ENCODE measurements at regions not wholly inside any gene's neighbourhood (a gene's known extent, or its start where the extent isn't known, plus 50 kb on each side); places are given as distances from the start of the nearest gene placed in this dataset.

DNA sequence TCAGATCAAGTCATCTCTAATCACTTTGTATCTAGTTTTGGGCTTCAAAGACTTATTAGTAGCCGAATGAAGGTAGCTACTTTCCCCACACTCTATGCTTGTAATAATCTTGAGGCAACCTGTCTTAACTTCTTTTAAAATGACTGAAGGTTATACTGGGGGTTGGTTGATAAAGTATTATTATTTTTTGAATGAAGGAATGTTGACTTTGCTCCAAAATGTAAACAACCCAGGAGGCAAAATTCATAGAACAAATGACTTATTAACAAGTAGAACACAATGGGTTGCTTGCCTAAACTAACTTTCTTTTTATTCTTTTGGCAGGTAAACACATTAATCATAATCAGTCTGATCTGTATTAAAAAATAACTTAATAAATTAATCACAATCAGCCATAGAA lies 440.0 kb downstream of the USP25 start:
- H3K27ac ChIP-seq, result no peak overlapping the region
- DNase-seq, result no peak
- H3K36me3 ChIP-seq, result no peaks in the 10 kb centered on the region
- TF ChIP-seq, protein P1, sequence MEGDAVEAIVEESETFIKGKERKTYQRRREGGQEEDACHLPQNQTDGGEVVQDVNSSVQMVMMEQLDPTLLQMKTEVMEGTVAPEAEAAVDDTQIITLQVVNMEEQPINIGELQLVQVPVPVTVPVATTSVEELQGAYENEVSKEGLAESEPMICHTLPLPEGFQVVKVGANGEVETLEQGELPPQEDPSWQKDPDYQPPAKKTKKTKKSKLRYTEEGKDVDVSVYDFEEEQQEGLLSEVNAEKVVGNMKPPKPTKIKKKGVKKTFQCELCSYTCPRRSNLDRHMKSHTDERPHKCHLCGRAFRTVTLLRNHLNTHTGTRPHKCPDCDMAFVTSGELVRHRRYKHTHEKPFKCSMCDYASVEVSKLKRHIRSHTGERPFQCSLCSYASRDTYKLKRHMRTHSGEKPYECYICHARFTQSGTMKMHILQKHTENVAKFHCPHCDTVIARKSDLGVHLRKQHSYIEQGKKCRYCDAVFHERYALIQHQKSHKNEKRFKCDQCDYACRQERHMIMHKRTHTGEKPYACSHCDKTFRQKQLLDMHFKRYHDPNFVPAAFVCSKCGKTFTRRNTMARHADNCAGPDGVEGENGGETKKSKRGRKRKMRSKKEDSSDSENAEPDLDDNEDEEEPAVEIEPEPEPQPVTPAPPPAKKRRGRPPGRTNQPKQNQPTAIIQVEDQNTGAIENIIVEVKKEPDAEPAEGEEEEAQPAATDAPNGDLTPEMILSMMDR (IDR thresholded peaks at IDR 0.05; ENCODE audit: low read depth, low read length), result no peak
- H3K4me3 ChIP-seq (ENCODE audit: low read depth, low read length), result no peak overlapping the region
- no peaks in the 10 kb centered on the region for H3K27me3 ChIP-seq (ENCODE audit: insufficient read depth, low read depth, severe bottlenecking)
- H3K9me3 ChIP-seq (ENCODE audit: severe bottlenecking), result no peaks in the 10 kb centered on the region

DNA sequence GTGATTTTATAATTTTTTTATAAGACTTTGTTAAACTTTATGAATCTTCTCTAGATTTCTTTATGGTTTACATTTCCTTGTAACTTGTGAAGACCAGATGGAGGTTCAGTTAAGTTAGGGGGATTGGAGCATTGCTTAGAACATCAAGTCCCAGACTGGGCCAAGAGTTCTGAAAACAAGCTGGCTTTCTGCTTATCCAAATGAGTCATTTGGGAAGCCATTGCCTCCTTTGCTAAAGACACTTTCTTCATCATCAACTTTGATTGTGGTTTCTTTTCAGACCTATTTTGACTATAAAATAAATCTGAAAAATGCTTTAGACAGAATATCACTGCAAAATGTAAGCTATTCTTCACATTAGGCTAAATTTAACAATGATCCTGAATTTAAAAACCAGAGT lies 446.8 kb downstream of the USP25 start:
- TF ChIP-seq, protein P1 (IDR thresholded peaks at IDR 0.05; ENCODE audit: low read depth, low read length), result no peak
- no peak for DNase-seq
- H3K27ac ChIP-seq, result no peak overlapping the region
- no peak overlapping the region for H3K4me3 ChIP-seq (ENCODE audit: low read depth, low read length)
- H3K9me3 ChIP-seq (ENCODE audit: severe bottlenecking), result no peaks in the 10 kb centered on the region
- H3K27me3 ChIP-seq (ENCODE audit: insufficient read depth, low read depth, severe bottlenecking), result no peaks in the 10 kb centered on the region
- no peaks in the 10 kb centered on the region for H3K36me3 ChIP-seq

GRCh38 chr21:16177532-16177931 lies 447.8 kb downstream of the USP25 start:
- H3K4me3 ChIP-seq (ENCODE audit: low read depth, low read length), result no peak overlapping the region
- no peaks in the 10 kb centered on the region for H3K9me3 ChIP-seq (ENCODE audit: severe bottlenecking)
- no peak overlapping the region for H3K27ac ChIP-seq
- DNase-seq, result no peak
- H3K36me3 ChIP-seq, result no peaks in the 10 kb centered on the region
- no peaks in the 10 kb centered on the region for H3K27me3 ChIP-seq (ENCODE audit: insufficient read depth, low read depth, severe bottlenecking)
- TF ChIP-seq, protein P1 (IDR thresholded peaks at IDR 0.05; ENCODE audit: low read depth, low read length), result no peak

GRCh38 chr21:16179773-16180172 lies 450.0 kb downstream of the USP25 start:
- DNase-seq, result no peak
- H3K9me3 ChIP-seq (ENCODE audit: severe bottlenecking), result no peaks in the 10 kb centered on the region

GRCh38 chr21:16180614-16181013 lies 450.8 kb downstream of the USP25 start:
- TF ChIP-seq, protein P1 (IDR thresholded peaks at IDR 0.05; ENCODE audit: low read depth, low read length), result no peak
- Histone ChIP-seq H3K4me3 (ENCODE audit: low read depth, low read length) (no peak overlapping the region), H3K9me3 (ENCODE audit: severe bottlenecking) (no peaks in the 10 kb centered on the region), H3K27ac (no peak overlapping the region), H3K36me3 (no peaks in the 10 kb centered on the region), H3K27me3 (ENCODE audit: insufficient read depth, low read depth, severe bottlenecking) (no peaks in the 10 kb centered on the region)
- no peak for DNase-seq

More at GRCh38 chr21:16179773-16180172, 450.0 kb downstream of the USP25 start:
- TF ChIP-seq, protein P1 (IDR thresholded peaks at IDR 0.05; ENCODE audit: low read depth, low read length), result no peak
- no peaks in the 10 kb centered on the region for H3K27me3 ChIP-seq (ENCODE audit: insufficient read depth, low read depth, severe bottlenecking)
- no peak overlapping the region for H3K27ac ChIP-seq
- H3K4me3 ChIP-seq (ENCODE audit: low read depth, low read length), result no peak overlapping the region
- no peaks in the 10 kb centered on the region for H3K36me3 ChIP-seq

DNA sequence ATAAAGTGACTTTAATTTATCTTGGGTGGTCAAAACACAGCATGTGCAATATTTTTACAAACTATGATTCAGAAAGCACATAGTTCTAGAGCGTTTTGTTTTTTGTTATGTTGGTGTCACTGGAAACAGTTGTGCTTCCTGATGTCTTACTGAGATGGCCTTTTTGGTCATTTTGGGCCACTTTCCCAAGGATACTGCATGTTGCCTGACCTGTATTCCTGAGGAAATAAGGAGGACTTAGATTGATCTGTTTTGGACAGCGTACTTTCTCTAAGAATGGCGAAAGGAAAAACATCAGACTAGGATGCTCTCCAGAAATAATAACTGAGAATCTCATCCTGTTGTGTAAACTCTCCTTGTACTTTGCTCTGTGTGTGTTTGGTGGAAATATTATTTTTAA lies 451.2 kb downstream of the USP25 start:
- H3K36me3 ChIP-seq, result no peaks in the 10 kb centered on the region
- H3K9me3 ChIP-seq (ENCODE audit: severe bottlenecking), result no peaks in the 10 kb centered on the region
- no peak overlapping the region for H3K27ac ChIP-seq
- H3K4me3 ChIP-seq (ENCODE audit: low read depth, low read length), result no peak overlapping the region
- no peak for DNase-seq
- TF ChIP-seq, protein P1 (IDR thresholded peaks at IDR 0.05; ENCODE audit: low read depth, low read length), result no peak
- H3K27me3 ChIP-seq (ENCODE audit: insufficient read depth, low read depth, severe bottlenecking), result no peaks in the 10 kb centered on the region
